Nephron (organoid): ENCODE measurements at regions not wholly inside any gene's neighbourhood (a gene's known extent, or its start where the extent isn't known, plus 50 kb on each side); places are given as distances from the start of the nearest gene placed in this dataset.

Source experiments
- H3K27ac Mint-ChIP-seq, 3 experiments: 2 replicates each; pipeline ENCODE4 v1.8.0; 2020; ENCODE audit warnings: mixed read lengths in 3 of 3, mild to moderate bottlenecking in 2 of 3, moderate library complexity in 1 of 3
- H3K27me3 Mint-ChIP-seq: 2 replicates; pipeline ENCODE4 v1.8.0; 2021; ENCODE audit warnings: low read depth, mild to moderate bottlenecking, moderate library complexity, mixed read lengths
- H3K36me3 Mint-ChIP-seq: 2 replicates; pipeline ENCODE4 v1.8.0; 2020; ENCODE audit warnings: low read depth, mixed read lengths
- H3K4me1 Mint-ChIP-seq: 2 replicates; pipeline ENCODE4 v1.8.0; 2020; ENCODE audit warnings: mixed read lengths
- H3K4me3 Mint-ChIP-seq, 3 experiments: 2 replicates each; pipeline ENCODE4 v1.8.0; 2020; ENCODE audit warnings: mild to moderate bottlenecking in 3 of 3, mixed read lengths in 3 of 3, moderate library complexity in 2 of 3
- H3K9me3 Mint-ChIP-seq: 2 replicates; pipeline ENCODE4 v1.8.0; 2020; ENCODE audit warnings: mixed read lengths
- TF ChIP-seq, protein P1 (sequence below), 3 experiments: fragments of 200-600 bp; sonication (generic); IDR thresholded peaks; one replicate each; pipeline ENCODE4 v1.5.0; 2021; ENCODE audit warnings: antibody characterized with exemption in 3 of 3; ENCODE audit not compliant: unreplicated experiment in 3 of 3

DNA sequence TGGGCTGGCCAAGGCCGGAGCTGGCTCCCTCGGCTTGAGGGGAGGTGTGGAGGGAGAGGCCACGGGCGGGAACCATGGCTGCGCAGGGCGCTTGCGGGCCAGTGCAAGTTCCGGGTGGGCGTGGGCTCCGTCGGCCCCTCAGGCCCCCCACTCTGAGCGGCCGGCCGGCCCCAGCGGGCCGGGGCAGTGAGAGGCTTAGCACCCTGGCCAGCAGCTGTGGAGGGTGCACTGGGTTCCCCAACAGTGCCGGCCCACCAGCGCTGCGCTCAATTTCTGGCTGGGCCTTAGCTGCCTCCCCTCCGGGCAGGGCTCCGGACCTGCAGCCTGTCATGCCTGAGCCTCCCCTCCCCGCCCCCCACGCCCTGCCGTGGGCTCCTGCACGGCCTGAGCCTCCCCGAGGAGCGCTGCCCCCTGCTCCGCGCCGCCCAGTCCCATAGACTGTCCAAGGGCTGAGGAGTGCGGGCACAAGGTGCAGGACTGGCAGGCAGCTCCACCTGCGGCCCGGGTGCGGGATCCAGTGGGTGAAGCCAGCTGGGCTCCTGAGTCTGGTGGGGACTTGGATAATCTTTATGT lies 184.2 kb downstream of the ATPSCKMT start:
- H3K27ac Mint-ChIP-seq, result no peak overlapping the region
- H3K4me1 Mint-ChIP-seq, result no peaks in the 10 kb centered on the region
- no peaks in the 10 kb centered on the region for H3K9me3 Mint-ChIP-seq
- peaks cover 7% of the 10 kb centered on the region for H3K27me3 Mint-ChIP-seq
- H3K36me3 Mint-ChIP-seq, result no peaks in the 10 kb centered on the region
- H3K4me3 Mint-ChIP-seq, result no peak overlapping the region
- TF ChIP-seq, protein P1, sequence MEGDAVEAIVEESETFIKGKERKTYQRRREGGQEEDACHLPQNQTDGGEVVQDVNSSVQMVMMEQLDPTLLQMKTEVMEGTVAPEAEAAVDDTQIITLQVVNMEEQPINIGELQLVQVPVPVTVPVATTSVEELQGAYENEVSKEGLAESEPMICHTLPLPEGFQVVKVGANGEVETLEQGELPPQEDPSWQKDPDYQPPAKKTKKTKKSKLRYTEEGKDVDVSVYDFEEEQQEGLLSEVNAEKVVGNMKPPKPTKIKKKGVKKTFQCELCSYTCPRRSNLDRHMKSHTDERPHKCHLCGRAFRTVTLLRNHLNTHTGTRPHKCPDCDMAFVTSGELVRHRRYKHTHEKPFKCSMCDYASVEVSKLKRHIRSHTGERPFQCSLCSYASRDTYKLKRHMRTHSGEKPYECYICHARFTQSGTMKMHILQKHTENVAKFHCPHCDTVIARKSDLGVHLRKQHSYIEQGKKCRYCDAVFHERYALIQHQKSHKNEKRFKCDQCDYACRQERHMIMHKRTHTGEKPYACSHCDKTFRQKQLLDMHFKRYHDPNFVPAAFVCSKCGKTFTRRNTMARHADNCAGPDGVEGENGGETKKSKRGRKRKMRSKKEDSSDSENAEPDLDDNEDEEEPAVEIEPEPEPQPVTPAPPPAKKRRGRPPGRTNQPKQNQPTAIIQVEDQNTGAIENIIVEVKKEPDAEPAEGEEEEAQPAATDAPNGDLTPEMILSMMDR (IDR thresholded peaks at IDR 0.05; ENCODE audit: unreplicated experiment in 3 of 3), result no peak

DNA sequence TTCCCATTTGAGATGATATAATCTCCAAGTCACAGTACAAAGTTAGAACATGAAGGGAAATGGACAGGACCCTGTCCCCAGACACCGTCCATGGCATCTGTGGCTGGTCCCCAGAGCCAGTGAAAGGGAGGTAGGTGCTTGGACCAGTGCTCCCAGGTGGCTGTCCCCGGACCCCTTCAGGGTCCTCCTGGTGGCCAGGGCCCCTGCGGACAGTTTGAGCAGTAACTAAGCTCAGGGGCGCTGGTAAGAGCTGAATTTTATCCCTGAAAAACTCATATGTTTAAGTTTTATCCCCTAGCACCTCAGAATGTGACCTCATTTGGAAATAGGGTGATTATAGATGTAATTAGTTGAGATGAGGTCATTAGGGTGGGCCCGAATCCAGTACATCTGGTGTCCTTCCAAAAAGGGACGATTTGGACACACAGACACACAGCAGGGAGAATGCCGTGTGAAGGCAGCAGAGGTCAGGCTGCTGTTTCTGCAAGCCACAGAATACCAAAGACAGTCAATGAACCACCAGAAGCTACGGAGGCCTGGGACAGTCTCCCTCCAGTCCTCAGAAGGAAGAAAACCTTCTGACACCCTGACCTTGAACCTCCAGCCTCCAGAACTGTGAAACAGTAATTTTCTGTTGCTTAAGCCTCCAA lies 185.0 kb downstream of the ATPSCKMT start:
- peaks cover 7% of the 10 kb centered on the region for H3K27me3 Mint-ChIP-seq

GRCh38 chr5:10063997-10064396 lies 185.7 kb downstream of the ATPSCKMT start:
- H3K4me3 Mint-ChIP-seq, result no peak overlapping the region
- H3K9me3 Mint-ChIP-seq, result no peaks in the 10 kb centered on the region
- TF ChIP-seq, protein P1 (IDR thresholded peaks at IDR 0.05; ENCODE audit: unreplicated experiment in 3 of 3), result no peak
- peaks cover 12% of the 10 kb centered on the region for H3K27me3 Mint-ChIP-seq
- no peaks in the 10 kb centered on the region for H3K36me3 Mint-ChIP-seq
- H3K4me1 Mint-ChIP-seq, result no peaks in the 10 kb centered on the region
- peak overlapping the region in 1 of 3 experiments; percentile 31 for H3K27ac Mint-ChIP-seq

More for the DNA sequence above, 185.0 kb downstream of the ATPSCKMT start:
- no peaks in the 10 kb centered on the region for H3K9me3 Mint-ChIP-seq
- peak overlapping the region in 1 of 3 experiments; percentile 31 for H3K27ac Mint-ChIP-seq
- TF ChIP-seq, protein P1 (IDR thresholded peaks at IDR 0.05; ENCODE audit: unreplicated experiment in 3 of 3), result no peak
- no peaks in the 10 kb centered on the region for H3K36me3 Mint-ChIP-seq
- H3K4me1 Mint-ChIP-seq, result no peaks in the 10 kb centered on the region
- no peak overlapping the region for H3K4me3 Mint-ChIP-seq

- TF ChIP-seq, protein P1 (IDR thresholded peaks at IDR 0.05; ENCODE audit: unreplicated experiment in 3 of 3), result no peak
- Mint-ChIP-seq H3K4me1 (no peaks in the 10 kb centered on the region), H3K9me3 (peaks cover 3% of the 10 kb centered on the region), H3K4me3 (no peak overlapping the region), H3K36me3 (no peaks in the 10 kb centered on the region), H3K27me3 (peaks cover 7% of the 10 kb centered on the region), H3K27ac (no peak overlapping the region)
Observed at GRCh38 chr5:10059980-10060379, 189.7 kb downstream of the ATPSCKMT start.

DNA sequence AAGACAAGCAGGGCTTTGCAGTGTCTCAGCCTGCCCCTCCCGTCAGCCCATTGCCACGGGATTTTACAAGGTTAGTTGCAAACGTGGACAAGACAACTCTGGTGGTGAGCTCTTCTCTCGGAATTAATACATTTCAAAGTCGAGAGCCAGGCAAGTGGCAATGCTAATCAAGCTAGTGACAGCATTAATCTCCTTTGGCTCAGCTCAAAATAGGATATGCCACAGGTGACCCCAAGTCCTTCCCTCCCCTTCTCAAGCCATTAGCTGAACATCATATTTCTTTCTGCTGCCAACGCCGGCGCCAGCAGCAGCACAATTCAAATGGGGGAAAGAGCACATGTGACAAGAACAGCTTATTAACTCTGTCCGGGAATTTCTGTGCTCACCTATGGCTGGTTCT lies 190.1 kb downstream of the ATPSCKMT start:
- H3K4me3 Mint-ChIP-seq, result no peak overlapping the region
- no peaks in the 10 kb centered on the region for H3K4me1 Mint-ChIP-seq
- no peaks in the 10 kb centered on the region for H3K36me3 Mint-ChIP-seq
- H3K27me3 Mint-ChIP-seq, result peaks cover 7% of the 10 kb centered on the region
- H3K27ac Mint-ChIP-seq, result no peak overlapping the region
- peaks cover 3% of the 10 kb centered on the region for H3K9me3 Mint-ChIP-seq
- TF ChIP-seq, protein P1 (IDR thresholded peaks at IDR 0.05; ENCODE audit: unreplicated experiment in 3 of 3), result no peak

DNA sequence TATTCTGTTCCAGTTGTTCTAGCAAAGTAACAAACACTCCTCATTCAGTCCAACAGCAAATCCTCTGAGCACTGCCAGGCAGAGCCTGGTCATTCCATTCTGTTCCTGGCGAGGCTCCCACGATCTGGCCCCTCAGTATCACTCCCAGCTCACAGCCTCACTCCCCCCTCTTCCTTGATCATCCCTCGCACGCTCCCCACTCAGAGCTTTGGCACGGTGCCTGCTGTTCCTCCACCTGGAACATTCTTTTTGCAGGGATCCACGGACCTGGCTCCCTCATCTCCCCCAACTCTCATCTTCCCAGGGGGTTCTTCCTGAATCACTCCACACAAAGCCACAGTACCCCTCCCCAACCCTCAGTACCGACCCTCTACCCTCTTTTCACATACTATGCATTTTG lies 192.3 kb downstream of the ATPSCKMT start:
- TF ChIP-seq, protein P1 (IDR thresholded peaks at IDR 0.05; ENCODE audit: unreplicated experiment in 3 of 3), result no peak

More for the DNA sequence above, 192.3 kb downstream of the ATPSCKMT start:
- peaks cover 6% of the 10 kb centered on the region for H3K36me3 Mint-ChIP-seq
- H3K27ac Mint-ChIP-seq, result no peak overlapping the region
- no peaks in the 10 kb centered on the region for H3K4me1 Mint-ChIP-seq
- H3K27me3 Mint-ChIP-seq, result peaks cover 7% of the 10 kb centered on the region
- no peak overlapping the region for H3K4me3 Mint-ChIP-seq
- H3K9me3 Mint-ChIP-seq, result peaks cover 10% of the 10 kb centered on the region
